Ectodermal cell (in vitro differentiated cells): ENCODE measurements at regions not wholly inside any gene's neighbourhood (a gene's known extent, or its start where the extent isn't known, plus 50 kb on each side); places are given as distances from the start of the nearest gene placed in this dataset.

ENCODE experiments used
- H3K27ac ChIP-seq: 2 replicates; pipeline ENCODE4 v1.7.0; 2013; ENCODE audit warnings: mild to moderate bottlenecking, low read depth, low read length; ENCODE audit not compliant: insufficient read depth, poor library complexity, severe bottlenecking
- H3K27me3 ChIP-seq: 2 replicates; pipeline ENCODE4 v1.7.0; 2013; ENCODE audit warnings: mild to moderate bottlenecking, low read length; ENCODE audit not compliant: insufficient read depth, control insufficient read depth, poor library complexity, severe bottlenecking
- H3K36me3 ChIP-seq: one replicate; pipeline ENCODE4 v1.7.0; 2013; ENCODE audit warnings: low read length; ENCODE audit not compliant: control insufficient read depth, insufficient read depth
- H3K4me1 ChIP-seq: one replicate; pipeline ENCODE4 v1.7.0; 2013; ENCODE audit warnings: low read length; ENCODE audit not compliant: control insufficient read depth, insufficient read depth
- H3K4me3 ChIP-seq: 2 replicates; pipeline ENCODE4 v1.7.0; 2013; ENCODE audit warnings: low read depth, low read length, control low read depth; ENCODE audit not compliant: insufficient read depth
- H3K9me3 ChIP-seq: 2 replicates; pipeline ENCODE4 v1.7.0; 2013; ENCODE audit warnings: mild to moderate bottlenecking, low read length, moderate library complexity; ENCODE audit not compliant: control insufficient read depth
- whole genome bisulfite sequencing, 2 experiments: methylation state at CpG; one replicate each; pipeline ENCODE4 v1.1.7; 2013; ENCODE audit warnings: missing lambda C conversion rate in 2 of 2; 5-methylcytosine and 5-hydroxymethylcytosine counted together

GRCh38 chr11:109480251-109480650 lies 58.3 kb downstream of the C11orf87 start:
- no peaks in the 10 kb centered on the region for H3K9me3 ChIP-seq
- H3K27me3 ChIP-seq, result no peaks in the 10 kb centered on the region
- 46 to 75% methylated on average over 2 to 4 of the region's 6 CpGs for WGBS, 2 experiments
- H3K36me3 ChIP-seq, result no peaks in the 10 kb centered on the region
- no peak overlapping the region for H3K27ac ChIP-seq
- H3K4me1 ChIP-seq, result no peaks in the 10 kb centered on the region
- no peak overlapping the region for H3K4me3 ChIP-seq

- H3K27ac ChIP-seq, result no peak overlapping the region
- WGBS, 2 experiments, result 73 to 100% methylated on average over 1 of the region's 1 CpG
Observed at GRCh38 chr11:109486129-109486528, 64.1 kb downstream of the C11orf87 start.

DNA sequence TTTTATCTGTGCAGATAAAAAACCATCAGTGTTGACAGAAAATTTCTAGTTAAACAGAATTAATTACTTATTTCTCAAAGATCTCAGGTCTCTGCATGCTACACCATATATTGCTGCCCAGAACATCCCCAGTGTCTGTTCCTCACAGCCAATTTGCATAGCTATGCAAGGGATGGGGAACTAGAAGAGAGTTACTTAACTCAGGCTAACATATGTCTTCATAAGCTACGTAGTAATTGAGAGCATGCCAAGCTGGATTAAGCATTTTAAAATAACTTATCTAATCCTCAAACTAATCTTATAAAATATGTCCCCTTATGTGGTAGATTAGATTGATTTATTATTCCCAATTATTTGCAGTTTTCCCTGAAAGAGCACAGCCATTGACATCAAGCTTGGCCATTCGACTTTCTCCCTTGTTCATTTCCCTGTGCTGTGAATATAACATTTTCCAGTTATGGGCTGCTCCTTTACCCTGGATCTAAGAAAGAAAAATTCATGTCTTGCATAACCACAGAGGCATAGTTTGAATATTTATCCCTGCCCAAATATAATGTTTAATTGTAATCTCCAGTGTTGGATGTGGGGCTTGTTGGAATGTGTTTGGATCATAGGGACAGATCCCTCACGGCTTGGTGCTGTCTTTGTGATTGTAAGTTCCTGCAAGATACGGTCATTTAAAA lies 69.1 kb downstream of the C11orf87 start:
- Histone ChIP-seq H3K27me3 (no peaks in the 10 kb centered on the region), H3K4me1 (no peaks in the 10 kb centered on the region), H3K9me3 (no peaks in the 10 kb centered on the region), H3K4me3 (no peak overlapping the region), H3K36me3 (no peaks in the 10 kb centered on the region), H3K27ac (no peak overlapping the region)
- WGBS, 2 experiments, result 83 to 88% methylated on average over 3 to 4 of the region's 4 CpGs

More at GRCh38 chr11:109486129-109486528, 64.1 kb downstream of the C11orf87 start:
- H3K36me3 ChIP-seq, result no peaks in the 10 kb centered on the region
- H3K4me3 ChIP-seq, result no peak overlapping the region
- no peaks in the 10 kb centered on the region for H3K9me3 ChIP-seq
- no peaks in the 10 kb centered on the region for H3K27me3 ChIP-seq
- H3K4me1 ChIP-seq, result no peaks in the 10 kb centered on the region

DNA sequence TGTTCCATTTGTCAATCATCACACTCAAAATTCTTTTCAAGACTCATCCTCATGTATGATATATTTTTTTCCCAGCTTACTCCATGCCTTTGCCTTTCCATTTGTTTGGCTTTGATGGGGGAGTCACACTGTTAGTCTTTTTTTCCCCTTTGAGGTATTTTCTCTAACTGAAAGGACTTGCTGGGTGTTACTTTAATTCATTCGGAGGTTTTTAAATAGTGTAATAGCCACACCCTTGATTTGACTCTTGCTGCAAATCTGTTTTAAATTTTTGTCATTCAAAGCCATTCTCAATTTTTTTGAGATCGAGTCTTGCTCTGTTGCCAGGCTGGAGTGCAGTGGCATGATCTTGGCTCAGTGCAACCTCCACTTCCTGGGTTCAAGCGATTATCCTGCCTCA lies 84.1 kb downstream of the C11orf87 start:
- no peak overlapping the region for H3K27ac ChIP-seq
- 88 to 93% methylated on average over 3 of the region's 3 CpGs for WGBS, 2 experiments
- H3K9me3 ChIP-seq, result no peaks in the 10 kb centered on the region
- H3K27me3 ChIP-seq, result no peaks in the 10 kb centered on the region
- no peaks in the 10 kb centered on the region for H3K36me3 ChIP-seq
- H3K4me1 ChIP-seq, result no peaks in the 10 kb centered on the region
- H3K4me3 ChIP-seq, result no peak overlapping the region

GRCh38 chr11:109507331-109507730 lies 85.3 kb downstream of the C11orf87 start:
- 86 to 91% methylated on average over 4 of the region's 4 CpGs for WGBS, 2 experiments
- Histone ChIP-seq H3K4me1 (no peaks in the 10 kb centered on the region), H3K9me3 (no peaks in the 10 kb centered on the region), H3K36me3 (no peaks in the 10 kb centered on the region), H3K27ac (no peak overlapping the region), H3K27me3 (no peaks in the 10 kb centered on the region), H3K4me3 (no peak overlapping the region)

GRCh38 chr11:109507836-109508561 lies 86.0 kb downstream of the C11orf87 start:
- Histone ChIP-seq H3K9me3 (no peaks in the 10 kb centered on the region), H3K36me3 (no peaks in the 10 kb centered on the region), H3K27me3 (no peaks in the 10 kb centered on the region), H3K27ac (no peak overlapping the region), H3K4me1 (no peaks in the 10 kb centered on the region), H3K4me3 (no peak overlapping the region)
- 92 to 96% methylated on average over 1 of the region's 1 CpG for WGBS, 2 experiments

- Histone ChIP-seq H3K4me1 (no peaks in the 10 kb centered on the region), H3K4me3 (no peak overlapping the region), H3K36me3 (no peaks in the 10 kb centered on the region), H3K9me3 (no peaks in the 10 kb centered on the region), H3K27ac (no peak overlapping the region), H3K27me3 (no peaks in the 10 kb centered on the region)
- WGBS, 2 experiments, result 92 to 95% methylated on average over 2 of the region's 2 CpGs
Observed at GRCh38 chr11:109508943-109509342, 87.0 kb downstream of the C11orf87 start.

- Histone ChIP-seq H3K4me1 (no peaks in the 10 kb centered on the region), H3K27me3 (no peaks in the 10 kb centered on the region), H3K36me3 (no peaks in the 10 kb centered on the region), H3K9me3 (no peaks in the 10 kb centered on the region), H3K27ac (no peak overlapping the region), H3K4me3 (no peak overlapping the region)
- WGBS, 2 experiments, result 89 to 94% methylated on average over 1 of the region's 1 CpG
Observed at GRCh38 chr11:109510316-109510715, 88.3 kb downstream of the C11orf87 start.

DNA sequence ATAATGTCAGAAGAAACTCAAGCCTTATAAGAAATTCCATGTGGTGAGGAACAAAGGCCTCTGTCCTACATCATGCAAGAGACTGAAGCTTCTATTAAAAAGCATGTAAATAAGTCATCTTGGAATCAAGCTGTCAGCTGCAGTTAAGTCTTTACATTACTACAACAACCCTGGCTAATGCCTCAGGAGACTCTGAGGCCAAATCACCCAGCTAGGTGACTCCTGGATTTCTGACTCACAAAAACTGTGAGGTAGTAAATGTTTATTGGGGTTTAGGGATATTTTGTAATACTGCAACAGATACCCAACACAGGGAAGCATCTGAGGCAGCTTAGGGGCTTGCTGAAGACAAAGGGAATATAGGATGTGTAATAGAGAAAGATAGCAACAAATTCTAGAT lies 89.6 kb downstream of the C11orf87 start:
- Histone ChIP-seq H3K4me3 (no peak overlapping the region), H3K36me3 (no peaks in the 10 kb centered on the region), H3K27ac (no peak overlapping the region), H3K4me1 (no peaks in the 10 kb centered on the region), H3K27me3 (no peaks in the 10 kb centered on the region), H3K9me3 (no peaks in the 10 kb centered on the region)

- Histone ChIP-seq H3K4me3 (no peak overlapping the region), H3K27ac (no peak overlapping the region), H3K36me3 (no peaks in the 10 kb centered on the region), H3K9me3 (no peaks in the 10 kb centered on the region), H3K27me3 (no peaks in the 10 kb centered on the region), H3K4me1 (no peaks in the 10 kb centered on the region)
- WGBS, 2 experiments, result 100% methylated on average over 1 of the region's 1 CpG
Observed at GRCh38 chr11:109512249-109512648, 90.3 kb downstream of the C11orf87 start.
